ENCODE measurements at regions not wholly inside any gene's neighbourhood (a gene's known extent, or its start where the extent isn't known, plus 50 kb on each side); places are given as distances from the start of the nearest gene placed in this dataset.
"Not testable (repeated sequence)": the region's sequence is repeated elsewhere in the genome, so short reads cannot be mapped to it uniquely, and the experiment has no call there.

- Histone ChIP-seq H3K27me3 (ENCODE audit: control insufficient read depth, insufficient read depth, low read length) (no peaks in the 10 kb centered on the region), H3K4me3 (ENCODE audit: low read depth, low read length) (no peak overlapping the region), H3K36me3 (ENCODE audit: control insufficient read depth, insufficient read depth, low read length) (no peaks in the 10 kb centered on the region)
- TF ChIP-seq CTCF (IDR thresholded peaks at IDR 0.05; ENCODE audit: insufficient read depth, low read depth, low read length), result no peak
- DNase-seq (ENCODE audit: low read depth), result no peak
- ChIA-PET CTCF (no interaction called here), POLR2A (interaction anchor here (0.7 kb wide), 1 partner anchor 9 kb away, joined by 4 read pairs; no protein-coding TSS in a partner anchor)
These were observed 139.3 kb downstream of the GASK1B start for GRCh38 chr4:158033416-158034120.

- DNase-seq (ENCODE audit: low read depth), result no peak
- Histone ChIP-seq H3K4me3 (ENCODE audit: low read depth, low read length) (no peak overlapping the region), H3K36me3 (ENCODE audit: control insufficient read depth, insufficient read depth, low read length) (no peaks in the 10 kb centered on the region), H3K27me3 (ENCODE audit: control insufficient read depth, insufficient read depth, low read length) (no peaks in the 10 kb centered on the region)
- ChIA-PET POLR2A (interaction anchor here (0.7 kb wide), 1 partner anchor 8 kb away, joined by 4 read pairs; no protein-coding TSS in a partner anchor), CTCF (no interaction called here)
- no peak for TF ChIP-seq CTCF (IDR thresholded peaks at IDR 0.05; ENCODE audit: insufficient read depth, low read depth, low read length)
These were observed 140.0 kb downstream of the GASK1B start for GRCh38 chr4:158032733-158033415.

- DNase-seq (ENCODE audit: low read depth); H3K27me3 ChIP-seq (ENCODE audit: control insufficient read depth, insufficient read depth, low read length); H3K4me3 ChIP-seq (ENCODE audit: low read depth, low read length); H3K36me3 ChIP-seq (ENCODE audit: control insufficient read depth, insufficient read depth, low read length); CTCF ChIA-PET; POLR2A ChIA-PET: not testable (repeated sequence)
These were observed 144.4 kb downstream of the GASK1B start for GRCh38 chr4:158028381-158028780.

- Histone ChIP-seq H3K36me3 (ENCODE audit: control insufficient read depth, insufficient read depth, low read length) (no peaks in the 10 kb centered on the region), H3K4me3 (ENCODE audit: low read depth, low read length) (no peak overlapping the region), H3K27me3 (ENCODE audit: control insufficient read depth, insufficient read depth, low read length) (no peaks in the 10 kb centered on the region)
- TF ChIP-seq CTCF (IDR thresholded peaks at IDR 0.05; ENCODE audit: insufficient read depth, low read depth, low read length), result no peak
- ChIA-PET CTCF (no interaction called here), POLR2A (no interaction called here)
- no peak for DNase-seq (ENCODE audit: low read depth)
These were observed 147.7 kb downstream of the GASK1B start for GRCh38 chr4:158025131-158025530.

- no peak for TF ChIP-seq CTCF (IDR thresholded peaks at IDR 0.05; ENCODE audit: insufficient read depth, low read depth, low read length)
- H3K36me3 ChIP-seq (ENCODE audit: control insufficient read depth, insufficient read depth, low read length), result no peaks in the 10 kb centered on the region
- DNase-seq (ENCODE audit: low read depth), result peak; percentile 62
- CTCF ChIA-PET, result interaction anchor here (0.7 to 1.2 kb wide), 3 partner anchors 34 to 151 kb away, joined by 3 read pairs; no protein-coding TSS in a partner anchor
- no peak overlapping the region for H3K4me3 ChIP-seq (ENCODE audit: low read depth, low read length)
- POLR2A ChIA-PET, result no interaction called here
- no peaks in the 10 kb centered on the region for H3K27me3 ChIP-seq (ENCODE audit: control insufficient read depth, insufficient read depth, low read length)
These were observed 152.0 kb downstream of the GASK1B start for GRCh38 chr4:158020734-158021346.

Measured in BJ (cell line).